NAMALWA (cell line): ENCODE measurements at regions not wholly inside any gene's neighbourhood (a gene's known extent, or its start where the extent isn't known, plus 50 kb on each side); places are given as distances from the start of the nearest gene placed in this dataset.
A peak's percentile ranks its signal among the peaks of the same experiment; 100 is the strongest.

Experiments used
- DNase-seq: peaks from one replicate; pipeline ENCODE4 v3.0.0-alpha.2; 2015; ENCODE audit warnings: low spot score

- DNase-seq, result no peak
These were observed 112.6 kb upstream of the SORBS2 start for GRCh38 chr4:185924458-185925044.

- peak; percentile 10 for DNase-seq
These were observed 113.9 kb upstream of the SORBS2 start for GRCh38 chr4:185925910-185926360.

- no peak for DNase-seq
These were observed 119.4 kb upstream of the SORBS2 start for GRCh38 chr4:185931375-185931774.

- DNase-seq, result no peak
These were observed 120.0 kb upstream of the SORBS2 start for GRCh38 chr4:185931986-185932385.

DNA sequence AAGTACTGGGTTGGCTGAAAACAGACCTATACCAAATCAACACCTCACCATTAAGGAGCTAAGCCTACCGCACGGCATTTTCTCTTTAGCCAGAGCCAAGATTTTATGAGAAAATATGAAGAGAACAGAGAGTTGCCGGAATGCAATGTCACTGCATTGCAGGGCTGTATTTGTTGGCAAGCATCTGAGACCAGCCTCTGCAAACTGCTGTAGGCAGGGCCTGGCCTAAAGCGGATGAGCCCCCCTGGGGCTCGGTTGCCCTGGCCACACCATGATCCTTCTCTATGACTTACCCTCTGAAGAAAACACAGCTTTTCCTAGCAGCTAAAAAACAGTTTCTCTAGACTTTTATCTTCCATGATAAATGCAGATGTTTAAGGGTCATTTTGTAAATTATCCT is 120.5 kb upstream of the SORBS2 start:
- DNase-seq, result no peak

- DNase-seq, result no peak
These were observed 121.1 kb upstream of the SORBS2 start for GRCh38 chr4:185933078-185933581.

GRCh38 chr4:185936650-185937376 is 124.8 kb upstream of the SORBS2 start:
- DNase-seq, result no peak

- no peak for DNase-seq
These were observed 126.7 kb upstream of the SORBS2 start for GRCh38 chr4:185938654-185939053.

DNA sequence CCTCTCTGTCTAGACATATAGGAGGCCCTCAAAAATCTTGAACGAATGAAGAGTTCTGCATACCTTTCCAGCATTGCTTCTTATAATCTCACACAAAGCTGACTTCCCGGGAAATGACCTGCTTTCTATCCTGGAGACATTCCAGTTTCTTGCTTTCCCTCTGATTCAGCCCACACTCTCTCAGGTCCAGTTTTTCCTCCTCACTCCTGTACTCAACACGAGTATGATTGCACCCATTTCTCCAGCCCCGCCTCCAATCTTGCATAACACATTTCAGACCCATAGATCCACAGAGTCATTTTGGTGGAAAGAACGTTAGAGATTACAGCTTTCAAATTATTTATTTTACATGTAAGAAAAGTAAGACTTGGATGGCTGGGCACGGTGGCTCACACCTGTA is 127.5 kb upstream of the TLR3 start:
- DNase-seq, result no peak

GRCh38 chr4:185945252-185945651 is 123.7 kb upstream of the TLR3 start:
- DNase-seq, result no peak

DNA sequence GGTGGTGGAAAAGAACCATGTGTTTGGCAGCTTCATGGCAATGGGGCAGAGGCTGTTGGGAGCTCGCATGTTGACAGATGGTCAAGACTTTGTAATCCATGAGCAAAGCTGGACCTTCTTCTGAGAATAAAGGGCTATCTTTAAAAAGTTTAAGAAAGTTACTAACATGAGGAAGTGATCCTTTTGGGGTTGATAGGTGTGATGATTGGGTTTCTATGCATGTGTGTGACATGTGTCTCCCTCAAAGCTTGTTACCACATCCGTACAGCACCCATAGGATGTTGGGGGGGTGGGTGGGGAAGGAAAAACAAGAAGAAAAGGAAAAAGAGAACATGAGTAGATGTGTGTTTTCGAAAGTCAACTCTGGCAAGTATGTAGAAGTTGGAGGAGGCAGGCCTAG is 123.0 kb upstream of the TLR3 start:
- DNase-seq, result no peak

- DNase-seq, result no peak
These were observed 118.1 kb upstream of the TLR3 start for GRCh38 chr4:185950891-185951290.

DNA sequence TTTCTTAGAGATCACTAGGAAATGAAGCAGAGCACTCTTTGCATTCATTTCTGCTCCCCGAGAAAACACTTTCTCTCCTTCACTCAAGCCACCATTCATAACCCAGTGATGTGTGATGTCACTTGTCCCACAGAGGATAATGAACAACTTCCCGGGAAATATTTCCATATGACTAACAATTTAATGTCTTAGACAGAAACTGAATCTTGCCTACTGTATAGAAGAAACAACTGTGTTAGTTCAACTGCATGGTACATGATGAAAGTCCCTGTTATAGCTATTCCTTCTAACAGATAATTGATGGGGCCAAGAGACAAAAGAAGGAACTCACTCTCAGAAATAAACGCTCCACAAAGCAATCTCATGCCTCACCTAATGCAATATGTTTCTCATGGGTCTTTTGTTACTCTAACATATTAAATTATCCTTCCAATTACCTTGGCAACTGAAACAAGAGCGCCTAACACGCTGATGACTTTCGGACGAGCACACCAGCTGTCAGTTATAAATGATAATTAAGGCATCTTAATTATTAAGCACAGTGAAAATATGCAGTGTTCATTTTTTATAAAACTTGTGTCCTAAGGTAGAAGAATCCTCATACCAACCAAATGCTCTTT is 113.7 kb upstream of the TLR3 start:
- DNase-seq, result no peak

DNA sequence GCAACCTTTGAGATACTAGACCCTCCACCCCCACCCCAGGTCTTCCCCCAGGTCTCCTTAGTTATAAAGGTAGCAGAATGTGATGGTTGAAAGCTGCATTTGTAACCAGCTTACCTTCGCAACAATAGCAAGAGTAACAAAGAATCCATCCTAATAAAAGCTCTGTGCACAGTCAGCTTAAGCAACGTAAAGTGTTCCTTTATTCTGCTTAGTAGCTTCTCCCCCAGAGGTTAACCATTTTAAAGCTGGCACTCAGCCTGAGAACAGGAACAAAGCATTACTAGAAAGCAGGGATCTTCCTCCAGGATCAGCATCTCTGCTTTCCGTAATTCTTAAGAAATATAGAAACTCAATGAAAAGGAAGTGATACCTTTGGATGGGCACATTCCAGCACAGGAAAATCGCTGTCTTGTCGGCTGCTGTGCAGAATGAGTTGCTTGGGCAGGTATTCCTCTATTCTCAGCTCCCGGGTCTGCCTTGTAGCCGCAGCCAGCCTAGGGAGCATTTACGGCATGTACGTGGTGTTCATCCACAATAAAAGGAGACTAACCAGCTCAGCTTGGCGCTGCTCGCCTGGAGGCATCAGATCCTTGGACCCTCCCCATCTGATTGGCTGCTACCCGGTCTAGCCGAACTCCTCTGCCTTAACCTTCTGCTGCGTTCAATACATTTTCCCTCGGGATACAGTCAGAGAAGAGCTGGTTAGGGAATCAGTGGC is 113.0 kb upstream of the TLR3 start:
- no peak for DNase-seq

DNA sequence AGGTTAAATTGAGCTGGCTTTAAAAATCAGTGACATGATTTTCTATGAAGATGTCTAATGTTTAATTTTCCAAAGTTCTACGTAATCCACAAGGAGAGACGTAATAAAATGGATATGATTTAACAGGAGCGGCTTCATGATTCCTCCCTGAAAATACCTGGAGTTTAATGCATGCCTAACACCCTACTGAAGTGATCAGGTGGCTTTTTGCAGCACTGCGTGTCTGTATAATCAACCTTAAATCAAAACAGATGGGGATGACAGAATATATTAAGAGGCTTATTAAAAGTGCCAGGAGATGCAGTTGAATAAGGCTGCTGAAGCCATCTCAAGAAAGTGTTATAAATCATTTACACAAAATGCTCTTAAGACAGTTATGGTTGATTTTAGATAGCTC is 112.4 kb upstream of the TLR3 start:
- DNase-seq, result no peak

DNA sequence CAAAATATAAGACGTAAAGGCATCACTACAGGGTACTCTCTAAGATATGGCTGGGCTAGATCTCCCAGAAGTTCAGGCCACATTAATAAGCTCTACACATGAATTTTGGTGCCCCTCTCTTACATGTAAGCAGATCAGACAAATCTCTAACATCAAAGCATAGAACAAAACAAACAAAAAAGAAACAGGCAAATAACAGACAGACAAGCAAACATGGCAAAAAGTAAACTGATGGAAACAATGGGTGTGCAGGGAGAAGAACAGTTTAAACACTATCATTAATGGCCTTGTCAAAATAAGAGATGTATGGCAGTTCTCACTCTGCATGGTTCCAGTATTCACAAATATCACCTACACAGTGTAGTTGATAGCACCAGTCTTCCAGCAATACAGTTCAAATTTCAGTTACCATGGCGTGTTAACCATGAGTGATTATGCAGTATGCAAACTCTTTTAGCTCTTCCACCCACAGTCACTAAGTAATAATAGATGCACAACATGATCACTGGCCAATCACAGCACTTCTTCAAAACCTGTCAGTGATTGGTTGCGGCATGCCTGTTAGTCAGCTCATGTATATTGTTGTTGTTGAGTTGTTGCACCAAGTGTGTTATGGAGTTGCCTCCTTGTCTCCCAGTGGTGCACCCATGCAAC is 110.7 kb upstream of the TLR3 start:
- no peak for DNase-seq

- DNase-seq, result peak; percentile 6
These were observed 103.3 kb upstream of the TLR3 start for GRCh38 chr4:185965426-185966384.

DNA sequence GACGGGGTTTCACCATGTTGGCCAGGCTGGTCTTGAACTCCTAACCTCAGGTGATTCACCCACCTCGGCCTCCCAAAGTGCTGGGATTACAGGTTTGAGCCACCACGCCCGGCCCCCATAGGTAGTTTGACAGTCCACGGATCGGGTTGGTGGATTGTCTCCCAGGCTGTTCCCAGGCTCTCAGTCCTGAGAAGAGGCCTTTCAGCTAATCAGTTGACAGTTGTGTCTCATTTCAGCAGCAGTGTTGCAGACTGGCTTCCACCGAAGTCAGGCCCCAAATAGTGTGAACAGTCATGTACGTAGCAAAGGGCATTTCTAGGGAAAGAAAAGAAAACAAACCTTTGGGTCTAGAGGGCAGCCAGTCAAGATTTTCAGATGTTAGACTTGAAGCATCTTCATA is 102.4 kb upstream of the TLR3 start:
- DNase-seq, result no peak

- DNase-seq, result no peak
These were observed 101.8 kb upstream of the TLR3 start for GRCh38 chr4:185966997-185967775.

GRCh38 chr4:185969657-185970056 is 99.3 kb upstream of the TLR3 start:
- DNase-seq, result no peak
